Smooth muscle cell (in vitro differentiated cells): ENCODE measurements at regions not wholly inside any gene's neighbourhood (a gene's known extent, or its start where the extent isn't known, plus 50 kb on each side); places are given as distances from the start of the nearest gene placed in this dataset.

Experiments
- DNase-seq: peaks from one replicate; lab custom pipeline; 2025; ENCODE audit not compliant: unreplicated experiment; lab: John Stamatoyannopoulos, UW
- H2AFZ ChIP-seq: fragments of 200-600 bp; sonication (generic); 2 replicates; pipeline ENCODE4 v1.6.0; 2016; ENCODE audit warnings: antibody characterized with exemption, low read depth, mild to moderate bottlenecking
- H3F3A ChIP-seq: fragments of 200-600 bp; sonication (generic); 2 replicates; pipeline ENCODE4 v1.6.0; 2017; ENCODE audit warnings: antibody characterized with exemption, low read depth
- H3K27ac ChIP-seq: fragments of 200-600 bp; sonication (generic); 2 replicates; pipeline ENCODE4 v1.5.1; 2016; ENCODE audit warnings: low read depth, mild to moderate bottlenecking
- H3K27me3 ChIP-seq: fragments of 200-600 bp; sonication (generic); 2 replicates; pipeline ENCODE4 v1.6.1; 2016; ENCODE audit warnings: low read depth, mild to moderate bottlenecking
- H3K36me3 ChIP-seq: fragments of 200-600 bp; sonication (generic); 2 replicates; pipeline ENCODE4 v1.5.1; 2016; ENCODE audit warnings: low read depth
- H3K4me1 ChIP-seq: fragments of 200-600 bp; sonication (generic); 2 replicates; pipeline ENCODE4 v1.5.1; 2016; ENCODE audit warnings: low read depth
- H3K4me2 ChIP-seq: fragments of 200-600 bp; sonication (generic); 2 replicates; pipeline ENCODE4 v1.6.0; 2016; ENCODE audit warnings: mild to moderate bottlenecking
- H3K4me3 ChIP-seq: fragments of 200-600 bp; sonication (generic); 2 replicates; pipeline ENCODE4 v1.5.1; 2016; ENCODE audit warnings: mild to moderate bottlenecking
- H3K79me2 ChIP-seq: fragments of 200-600 bp; sonication (generic); 2 replicates; pipeline ENCODE4 v1.6.0; 2016; ENCODE audit warnings: low read depth, mild to moderate bottlenecking
- H3K9ac ChIP-seq: fragments of 200-600 bp; sonication (generic); 2 replicates; pipeline ENCODE4 v1.6.0; 2016; ENCODE audit warnings: low read depth
- H3K9me3 ChIP-seq: fragments of 200-600 bp; sonication (generic); replicated peaks from 2 replicates; pipeline ENCODE4 v1.5.1; 2016; ENCODE audit warnings: low read depth
- H4K20me1 ChIP-seq: fragments of 200-600 bp; sonication (generic); 2 replicates; pipeline ENCODE4 v1.6.0; 2016; ENCODE audit warnings: low read depth
- WGBS: methylation state at CpG from one replicate; pipeline ENCODE4 v1.1.7; 2016; ENCODE audit warnings: low lambda C conversion rate; 5-methylcytosine and 5-hydroxymethylcytosine counted together
- TF ChIP-seq, protein P1 (sequence below): fragments of 200-600 bp; sonication (generic); IDR thresholded peaks from 2 replicates; pipeline ENCODE4 v1.5.1; 2017; ENCODE audit warnings: borderline replicate concordance, mild to moderate bottlenecking, antibody characterized with exemption; ENCODE audit not compliant: insufficient read depth, poor library complexity, severe bottlenecking

DNA sequence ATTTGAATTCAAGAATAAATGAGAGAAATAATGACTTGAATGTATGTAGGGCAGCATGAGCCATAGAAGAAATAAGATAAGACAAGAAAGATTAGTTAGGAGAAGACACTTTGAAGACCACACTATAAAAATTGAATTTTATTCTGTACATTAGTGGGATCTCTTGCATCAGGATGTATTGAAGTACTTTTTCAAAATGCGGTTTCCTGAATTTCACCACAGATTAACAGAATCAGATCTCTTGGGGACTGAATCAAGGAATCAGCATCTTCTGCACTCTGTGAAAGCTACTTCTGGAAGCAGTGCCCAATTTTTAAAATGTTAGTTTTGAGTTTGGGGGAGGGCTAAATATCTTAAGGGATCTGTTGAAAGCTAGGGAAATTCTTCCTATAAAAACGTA, 763.9 kb upstream of the GOLIM4 start:
- Histone ChIP-seq H3K4me3 (no peak overlapping the region), H3K9ac (no peak overlapping the region), H3K27me3 (no peaks in the 10 kb centered on the region), H3F3A (no peaks in the 10 kb centered on the region), H3K79me2 (no peaks in the 10 kb centered on the region), H3K27ac (no peak overlapping the region), H3K36me3 (no peaks in the 10 kb centered on the region), H3K4me1 (no peaks in the 10 kb centered on the region), H2AFZ (no peak overlapping the region), H3K9me3 (no peaks in the 10 kb centered on the region), H4K20me1 (no peaks in the 10 kb centered on the region), H3K4me2 (no peak overlapping the region)
- WGBS: 88% methylated on average over 2 of the region's 2 CpGs
- TF ChIP-seq, protein P1, sequence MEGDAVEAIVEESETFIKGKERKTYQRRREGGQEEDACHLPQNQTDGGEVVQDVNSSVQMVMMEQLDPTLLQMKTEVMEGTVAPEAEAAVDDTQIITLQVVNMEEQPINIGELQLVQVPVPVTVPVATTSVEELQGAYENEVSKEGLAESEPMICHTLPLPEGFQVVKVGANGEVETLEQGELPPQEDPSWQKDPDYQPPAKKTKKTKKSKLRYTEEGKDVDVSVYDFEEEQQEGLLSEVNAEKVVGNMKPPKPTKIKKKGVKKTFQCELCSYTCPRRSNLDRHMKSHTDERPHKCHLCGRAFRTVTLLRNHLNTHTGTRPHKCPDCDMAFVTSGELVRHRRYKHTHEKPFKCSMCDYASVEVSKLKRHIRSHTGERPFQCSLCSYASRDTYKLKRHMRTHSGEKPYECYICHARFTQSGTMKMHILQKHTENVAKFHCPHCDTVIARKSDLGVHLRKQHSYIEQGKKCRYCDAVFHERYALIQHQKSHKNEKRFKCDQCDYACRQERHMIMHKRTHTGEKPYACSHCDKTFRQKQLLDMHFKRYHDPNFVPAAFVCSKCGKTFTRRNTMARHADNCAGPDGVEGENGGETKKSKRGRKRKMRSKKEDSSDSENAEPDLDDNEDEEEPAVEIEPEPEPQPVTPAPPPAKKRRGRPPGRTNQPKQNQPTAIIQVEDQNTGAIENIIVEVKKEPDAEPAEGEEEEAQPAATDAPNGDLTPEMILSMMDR: no peak
- no peak for DNase-seq

DNA sequence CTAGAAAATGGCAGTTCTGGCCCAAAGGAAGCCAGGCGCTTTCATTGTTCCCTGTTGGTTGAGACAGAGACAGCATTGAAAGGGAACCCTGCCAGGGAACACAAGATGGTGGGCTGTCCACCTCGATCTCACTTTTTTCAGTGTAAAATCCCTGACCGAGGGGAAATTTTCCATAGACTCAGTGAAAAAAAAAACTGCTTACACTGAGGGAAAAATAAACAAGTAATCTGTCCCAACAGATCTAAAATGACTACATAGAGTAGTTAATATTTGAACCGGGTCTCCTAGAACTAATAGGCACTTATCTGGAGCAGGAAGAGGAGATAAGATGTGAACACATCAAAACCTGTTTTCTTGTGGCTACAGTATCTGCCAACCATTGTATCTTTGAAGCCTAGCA, 763.4 kb upstream of the GOLIM4 start:
- Histone ChIP-seq H3K4me2 (no peak overlapping the region), H3K27ac (no peak overlapping the region), H3K9ac (no peak overlapping the region), H3K4me3 (no peak overlapping the region), H4K20me1 (no peaks in the 10 kb centered on the region), H3K4me1 (no peaks in the 10 kb centered on the region), H2AFZ (no peak overlapping the region), H3K27me3 (no peaks in the 10 kb centered on the region), H3K9me3 (no peaks in the 10 kb centered on the region), H3K36me3 (no peaks in the 10 kb centered on the region), H3F3A (no peaks in the 10 kb centered on the region), H3K79me2 (no peaks in the 10 kb centered on the region)
- TF ChIP-seq, protein P1: no peak
- DNase-seq: no peak
- 96% methylated on average over 4 of the region's 4 CpGs for WGBS

DNA sequence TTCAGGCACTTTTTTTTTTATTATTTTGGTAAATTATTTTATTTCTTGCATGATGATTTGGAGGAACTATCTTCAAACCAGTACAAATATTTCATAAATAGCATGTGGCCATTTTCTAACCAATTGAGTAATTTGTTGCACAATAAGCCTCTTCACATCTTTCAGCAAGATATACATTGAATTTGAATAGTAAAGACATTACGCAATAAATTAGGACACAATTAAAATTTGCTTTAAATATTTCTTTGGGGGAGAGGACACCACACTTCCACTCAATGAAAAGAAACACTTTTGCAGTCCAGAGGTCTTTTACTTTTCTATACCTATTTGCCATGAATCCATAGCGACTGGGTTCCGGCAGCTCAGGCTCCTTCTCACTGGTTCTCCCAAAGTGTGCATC, 762.6 kb upstream of the GOLIM4 start:
- no peak overlapping the region for H3K27ac ChIP-seq
- H3K4me3 ChIP-seq: no peak overlapping the region
- WGBS: 98% methylated on average over 3 of the region's 3 CpGs
- no peak overlapping the region for H3K4me2 ChIP-seq
- no peaks in the 10 kb centered on the region for H4K20me1 ChIP-seq
- no peaks in the 10 kb centered on the region for H3F3A ChIP-seq
- no peaks in the 10 kb centered on the region for H3K9me3 ChIP-seq
- TF ChIP-seq, protein P1: no peak
- no peaks in the 10 kb centered on the region for H3K4me1 ChIP-seq
- no peak overlapping the region for H2AFZ ChIP-seq
- H3K79me2 ChIP-seq: no peaks in the 10 kb centered on the region
- H3K9ac ChIP-seq: no peak overlapping the region
- H3K27me3 ChIP-seq: no peaks in the 10 kb centered on the region
- no peaks in the 10 kb centered on the region for H3K36me3 ChIP-seq
- DNase-seq: no peak

DNA sequence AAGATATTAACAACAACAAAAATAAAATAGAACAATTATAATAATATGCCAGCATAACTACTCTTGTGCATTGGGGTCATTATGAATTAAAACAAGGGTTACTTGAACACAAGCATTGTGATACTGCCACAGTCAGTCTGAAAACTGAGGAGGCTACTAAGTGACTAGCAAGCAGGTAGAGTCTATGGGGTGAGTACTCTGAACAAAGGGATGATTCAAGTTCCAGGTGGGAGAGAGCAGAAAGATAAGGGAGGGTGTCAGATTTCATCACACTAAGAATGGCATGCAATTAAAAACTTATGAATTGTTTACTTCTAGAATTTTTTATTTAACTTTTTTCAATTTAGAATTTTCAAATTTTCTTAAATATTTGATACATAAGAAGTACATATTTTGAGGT, 754.4 kb upstream of the GOLIM4 start:
- no peak overlapping the region for H3K27ac ChIP-seq
- no peaks in the 10 kb centered on the region for H3K4me1 ChIP-seq
- DNase-seq: no peak
- H3K4me3 ChIP-seq: no peak overlapping the region
- H3K79me2 ChIP-seq: no peaks in the 10 kb centered on the region
- H2AFZ ChIP-seq: no peak overlapping the region
- no peaks in the 10 kb centered on the region for H4K20me1 ChIP-seq
- no peaks in the 10 kb centered on the region for H3F3A ChIP-seq
- no peak overlapping the region for H3K9ac ChIP-seq
- no peaks in the 10 kb centered on the region for H3K9me3 ChIP-seq
- TF ChIP-seq, protein P1: no peak
- H3K27me3 ChIP-seq: peaks cover 20% of the 10 kb centered on the region
- H3K36me3 ChIP-seq: no peaks in the 10 kb centered on the region
- no peak overlapping the region for H3K4me2 ChIP-seq
